ENCODE measurements at regions not wholly inside any gene's neighbourhood (a gene's known extent, or its start where the extent isn't known, plus 50 kb on each side); places are given as distances from the start of the nearest gene placed in this dataset.
A peak's percentile ranks its signal among the peaks of the same experiment; 100 is the strongest.

DNA sequence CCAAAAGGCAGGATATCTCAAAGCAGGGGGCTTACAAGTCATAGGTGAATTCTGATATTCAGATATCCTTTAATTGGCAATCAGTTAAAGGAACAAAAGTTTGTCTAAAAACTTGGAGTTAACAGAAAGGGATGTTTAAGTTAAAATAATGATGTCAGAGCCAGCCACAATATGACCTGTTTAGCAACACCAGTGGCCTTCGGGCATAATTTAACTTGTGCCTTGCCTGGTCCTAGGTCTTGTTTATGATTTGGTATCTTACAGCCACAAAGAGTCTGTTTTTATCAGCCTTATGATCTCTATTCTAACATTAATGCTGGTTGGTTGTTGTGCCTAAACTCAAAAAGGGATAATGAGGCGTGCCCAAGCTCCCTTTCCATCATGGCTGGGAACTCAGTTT lies 252.9 kb downstream of the RNF152 start:
- WGBS, 2 donors (ENCODE audit: low coverage in 1 of 2), result 80 to 100% methylated on average over 1 to 2 of the region's 2 CpGs
- H3K27ac ChIP-seq, result no peak overlapping the region
- H3K4me3 ChIP-seq, result no peak overlapping the region
- in situ Hi-C loops (cut with MboI; ENCODE audit: low pct_ligation_motif_present in 1 of 4, low pct_unique_long_range_greater_than_20kb in 1 of 4, low sequenced_read_pairs in 3 of 4), result loop anchor here in 1 of 4 donors (10.0 kb wide), 1 partner anchor 255 kb away; the partner anchor contains the start of gene RNF152
- H3K4me1 ChIP-seq, result peaks cover 18 to 39% (median 29%) of the 10 kb centered on the region in 4 donors
- H3K9me3 ChIP-seq, result no peaks in the 10 kb centered on the region
- TF ChIP-seq POLR2A (IDR thresholded peaks at IDR 0.05) (no peak), CTCF (IDR thresholded peaks at IDR 0.05) (no peak), EP300 (IDR thresholded peaks at IDR 0.05; ENCODE audit: low read depth) (no peak), POLR2AphosphoS5 (IDR thresholded peaks at IDR 0.05) (no peak)
- H3K27me3 ChIP-seq, result no peaks in the 10 kb centered on the region
- no peak for DNase-seq
- intact Hi-C loops (cut with DNase I; ENCODE audit: low total_unique reads), result loop anchor here (10.0 kb wide), 2 partner anchors 65 to 255 kb away; partner anchors contain the start of gene RNF152
- H3K36me3 ChIP-seq, result no peaks in the 10 kb centered on the region

- TF ChIP-seq EP300 (IDR thresholded peaks at IDR 0.05; ENCODE audit: low read depth) (no peak), CTCF (IDR thresholded peaks at IDR 0.05) (no peak), POLR2A (IDR thresholded peaks at IDR 0.05) (no peak), POLR2AphosphoS5 (IDR thresholded peaks at IDR 0.05) (no peak)
- no peak overlapping the region for H3K4me3 ChIP-seq
- DNase-seq, result peak; percentile 57
- peaks cover 18 to 39% (median 29%) of the 10 kb centered on the region in 4 donors for H3K4me1 ChIP-seq
- no peaks in the 10 kb centered on the region for H3K9me3 ChIP-seq
- in situ Hi-C loops (cut with MboI; ENCODE audit: low pct_ligation_motif_present in 1 of 4, low pct_unique_long_range_greater_than_20kb in 1 of 4, low sequenced_read_pairs in 3 of 4) (loop anchor here in 1 of 4 donors (10.0 kb wide), 1 partner anchor 257 kb away; the partner anchor contains the start of gene RNF152), intact Hi-C loops (cut with DNase I; ENCODE audit: low total_unique reads) (loop anchor here (10.0 kb wide), 2 partner anchors 63 to 257 kb away; partner anchors contain the start of gene RNF152)
- no peaks in the 10 kb centered on the region for H3K27me3 ChIP-seq
- peak overlapping the region; percentile 83 to 88 (median 87) for H3K27ac ChIP-seq
- WGBS, 2 donors (ENCODE audit: low coverage in 1 of 2), result 13 to 30% methylated on average over 1 to 4 of the region's 4 CpGs
- H3K36me3 ChIP-seq, result no peaks in the 10 kb centered on the region
These were observed 254.8 kb downstream of the RNF152 start for GRCh38 chr18:61637905-61638595.

DNA sequence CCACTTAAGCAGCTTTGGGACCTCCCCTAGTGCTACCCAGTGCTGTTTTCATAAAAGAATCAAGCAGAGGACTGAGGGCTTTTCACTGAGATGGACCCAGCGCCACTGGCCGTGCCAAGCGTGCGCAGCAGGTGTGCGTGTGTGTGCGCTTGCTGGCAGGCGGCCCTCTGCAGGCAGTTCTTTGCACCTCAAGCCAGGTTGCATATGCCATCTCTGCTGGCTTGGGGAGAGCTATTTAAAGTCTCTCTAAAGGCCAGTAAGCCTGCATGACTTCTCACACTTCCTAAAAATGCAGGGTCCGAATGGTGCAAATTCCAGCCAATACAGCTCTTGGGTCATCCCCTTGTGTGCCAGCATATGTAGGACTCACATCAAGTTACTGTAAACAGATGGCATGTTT lies 255.5 kb downstream of the RNF152 start:
- peak overlapping the region; percentile 83 to 88 (median 87) for H3K27ac ChIP-seq
- no peaks in the 10 kb centered on the region for H3K36me3 ChIP-seq
- DNase-seq, result peak; percentile 66

More for the DNA sequence above, 255.5 kb downstream of the RNF152 start:
- TF ChIP-seq POLR2A (IDR thresholded peaks at IDR 0.05) (no peak), EP300 (IDR thresholded peaks at IDR 0.05; ENCODE audit: low read depth) (no peak), POLR2AphosphoS5 (IDR thresholded peaks at IDR 0.05) (peak in 1 of 3 donors; percentile 22), CTCF (IDR thresholded peaks at IDR 0.05) (peak in 4 of 5 experiments; percentile 22 to 60 (median 38))
- H3K4me3 ChIP-seq, result no peak overlapping the region
- WGBS, 2 donors (ENCODE audit: low coverage in 1 of 2), result 38 to 57% methylated on average over 1 to 8 of the region's 8 CpGs
- H3K27me3 ChIP-seq, result no peaks in the 10 kb centered on the region
- in situ Hi-C loops (cut with MboI; ENCODE audit: low pct_ligation_motif_present in 1 of 4, low pct_unique_long_range_greater_than_20kb in 1 of 4, low sequenced_read_pairs in 3 of 4), result loop anchor here in 1 of 4 donors (10.0 kb wide), 1 partner anchor 257 kb away; the partner anchor contains the start of gene RNF152
- H3K4me1 ChIP-seq, result peaks cover 18 to 37% (median 29%) of the 10 kb centered on the region in 4 donors
- no peaks in the 10 kb centered on the region for H3K9me3 ChIP-seq
- intact Hi-C loops (cut with DNase I; ENCODE audit: low total_unique reads), result loop anchor here (10.0 kb wide), 2 partner anchors 63 to 257 kb away; partner anchors contain the start of gene RNF152
